NCI-H774 (cell line): ENCODE measurements at regions not wholly inside any gene's neighbourhood (a gene's known extent, or its start where the extent isn't known, plus 50 kb on each side); places are given as distances from the start of the nearest gene placed in this dataset.
"Not testable (repeated sequence)": the region's sequence is repeated elsewhere in the genome, so short reads cannot be mapped to it uniquely, and the experiment has no call there.

Experiments used
- DNase-seq: peaks from one replicate; lab custom pipeline; 2025; lab: John Stamatoyannopoulos, UW

DNA sequence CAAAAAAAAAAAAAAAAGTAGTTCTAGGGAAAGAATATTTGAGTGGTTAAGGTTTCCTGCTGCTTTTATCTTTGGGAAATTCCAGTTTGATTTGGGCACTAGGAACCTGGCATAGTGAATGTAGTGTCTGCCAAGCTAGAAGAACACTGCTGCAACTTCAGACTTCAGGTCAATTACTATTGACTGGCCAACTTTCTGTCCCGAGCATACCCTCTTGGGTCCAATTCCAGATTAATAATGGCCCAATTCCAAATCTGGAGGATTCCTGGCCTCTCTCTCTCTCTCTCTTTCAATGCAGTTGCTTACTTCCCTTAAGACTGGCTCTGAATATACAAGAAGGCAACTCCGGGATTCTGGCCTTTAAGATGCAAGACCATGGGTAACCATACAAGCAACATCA is 74.9 kb downstream of the ANKEF1 start:
- DNase-seq, result no peak

DNA sequence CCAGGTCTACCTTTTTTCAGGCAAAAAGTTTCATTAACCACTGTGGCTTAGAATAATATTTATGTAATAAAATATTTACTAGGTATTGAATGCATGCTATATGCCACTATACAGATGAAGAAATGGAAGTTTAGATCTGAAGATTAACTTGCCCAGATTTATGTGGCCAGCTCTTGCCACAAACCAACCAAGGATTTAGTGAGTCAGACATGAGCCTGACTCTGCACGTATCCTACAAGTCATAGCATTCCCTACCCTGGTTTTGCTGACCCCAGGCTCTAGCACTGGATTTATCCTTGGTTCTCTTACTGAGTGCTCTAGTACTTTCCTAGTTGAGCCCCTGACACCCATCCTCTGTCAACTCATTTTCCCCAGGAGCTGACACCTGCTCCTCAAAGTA is 75.4 kb downstream of the ANKEF1 start:
- no peak for DNase-seq

DNA sequence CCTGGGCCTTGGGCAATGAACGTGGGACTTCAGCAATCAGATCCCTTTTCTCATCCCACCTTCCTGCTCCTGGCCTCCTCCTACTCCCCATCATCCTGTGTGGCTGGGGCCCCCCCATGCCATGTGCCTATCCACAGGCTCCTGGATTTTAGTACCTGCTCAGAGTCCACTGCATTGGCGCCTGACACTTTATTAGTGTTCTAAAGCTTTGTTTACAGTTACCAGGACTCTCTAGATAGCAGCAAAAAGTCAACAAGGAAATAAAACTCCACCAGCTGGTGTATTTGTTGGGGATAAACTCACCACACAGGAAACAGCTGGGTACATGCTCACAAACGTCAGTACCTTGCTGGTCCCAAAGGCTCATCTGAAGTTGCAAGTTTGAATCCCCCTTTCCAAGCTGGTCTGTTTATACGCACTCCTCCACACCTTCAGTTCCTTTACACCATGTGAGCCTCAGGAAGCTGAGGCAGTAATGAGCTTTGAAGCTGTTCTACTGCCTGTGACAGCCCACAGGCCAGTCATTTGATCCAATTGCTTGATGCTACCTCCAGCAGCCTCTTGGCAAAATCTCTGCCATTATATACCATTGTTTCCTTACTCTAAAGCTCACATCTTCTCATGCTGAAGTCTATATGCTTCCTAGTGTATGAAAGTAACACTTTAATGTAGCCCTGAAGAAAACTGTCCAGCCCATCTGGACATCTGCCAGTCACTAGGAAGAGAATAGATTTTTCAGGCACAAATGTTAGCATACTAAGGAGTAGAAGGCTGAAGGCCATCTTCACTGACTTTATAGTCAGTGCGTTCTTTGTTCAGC is 76.6 kb downstream of the ANKEF1 start:
- DNase-seq, result peak; percentile 67

DNA sequence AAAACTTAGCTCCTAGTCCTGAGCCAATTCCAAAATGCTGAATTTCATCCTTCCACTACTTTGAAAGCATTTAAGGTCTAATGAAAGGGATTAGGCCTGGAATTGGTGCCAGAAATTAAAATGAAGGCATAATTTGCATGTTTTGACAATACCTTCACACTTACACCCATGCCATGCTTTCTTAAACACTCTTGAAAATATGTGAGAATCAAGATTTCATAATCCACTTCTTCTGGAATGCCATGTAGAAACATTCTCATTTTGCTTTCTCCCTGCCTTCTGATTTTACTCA is 77.1 kb downstream of the ANKEF1 start:
- no peak for DNase-seq

DNA sequence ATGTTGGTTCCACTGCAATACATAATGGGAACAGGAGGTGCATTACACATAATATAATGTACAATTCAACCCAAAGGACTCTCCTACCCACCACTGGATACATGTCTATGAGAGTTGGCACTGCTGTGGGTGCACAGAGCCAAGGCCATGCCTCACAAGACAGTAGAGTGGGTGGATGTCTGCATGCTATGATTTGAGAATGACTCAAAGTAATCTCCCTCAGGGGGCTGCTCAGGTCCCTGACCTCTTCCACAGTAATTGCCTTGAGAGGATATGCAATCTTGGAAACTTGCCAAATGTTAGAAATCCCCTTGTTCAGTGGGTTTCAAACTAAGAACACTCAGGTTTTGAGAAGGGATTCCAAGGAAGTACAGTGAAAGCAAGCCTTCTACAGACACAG is 79.0 kb downstream of the ANKEF1 start:
- DNase-seq, result no peak

DNA sequence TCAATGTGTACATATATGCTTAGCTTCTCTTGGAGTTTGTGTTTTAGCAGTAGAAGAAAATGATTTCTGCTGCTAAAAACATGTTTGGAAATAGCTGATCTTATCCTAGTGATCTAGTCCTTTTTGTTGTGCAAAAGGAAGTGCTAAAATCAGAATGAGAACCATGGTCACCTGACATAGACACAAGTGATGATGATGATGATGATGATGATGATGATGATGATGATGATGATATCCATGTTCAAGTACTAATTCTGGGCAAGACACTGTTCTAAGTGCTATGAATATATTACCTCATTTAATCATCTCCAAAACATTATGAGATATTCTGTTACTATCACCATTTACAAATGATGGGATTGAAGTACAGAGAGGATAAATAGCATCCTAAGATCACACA is 79.8 kb downstream of the ANKEF1 start:
- DNase-seq, result no peak

DNA sequence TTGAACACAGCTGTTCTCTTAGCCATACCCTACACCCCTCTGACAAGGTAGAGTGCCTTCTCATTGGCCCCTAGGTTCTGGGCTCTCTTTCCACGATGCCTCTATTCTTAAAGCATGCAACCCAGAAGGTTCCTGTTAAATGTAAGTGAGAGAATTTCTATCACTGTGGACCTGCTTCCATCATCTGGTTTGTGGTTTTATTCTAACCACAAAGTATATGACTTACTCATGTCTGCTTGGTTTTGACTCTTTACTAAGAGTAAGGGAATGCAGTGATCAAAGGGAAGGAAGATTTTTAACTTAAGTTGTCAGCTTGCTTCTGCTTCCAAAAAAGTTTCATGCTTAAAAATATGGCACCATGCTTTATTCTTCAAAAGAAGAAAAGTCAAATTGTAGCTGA is 80.2 kb downstream of the ANKEF1 start:
- DNase-seq, result no peak

DNA sequence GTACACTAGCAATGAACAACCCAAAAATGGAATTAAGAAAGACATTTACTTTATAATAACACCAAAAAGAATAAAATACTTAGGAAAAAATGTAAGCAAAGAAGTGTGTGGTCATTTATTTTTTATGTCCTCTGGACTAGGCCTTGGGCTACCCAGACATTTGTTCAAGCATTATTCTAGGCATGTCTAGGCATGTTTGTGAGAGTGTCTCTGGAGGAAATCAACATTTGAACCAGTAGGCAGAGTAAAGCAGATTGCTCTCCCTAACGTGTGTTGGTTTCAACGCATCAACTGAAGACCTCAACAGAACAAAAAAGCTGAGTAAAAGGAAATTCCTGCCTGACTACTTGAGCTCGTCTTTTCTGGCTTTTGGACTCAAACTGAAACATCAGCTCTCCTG is 84.5 kb downstream of the ANKEF1 start:
- DNase-seq, result no peak

DNA sequence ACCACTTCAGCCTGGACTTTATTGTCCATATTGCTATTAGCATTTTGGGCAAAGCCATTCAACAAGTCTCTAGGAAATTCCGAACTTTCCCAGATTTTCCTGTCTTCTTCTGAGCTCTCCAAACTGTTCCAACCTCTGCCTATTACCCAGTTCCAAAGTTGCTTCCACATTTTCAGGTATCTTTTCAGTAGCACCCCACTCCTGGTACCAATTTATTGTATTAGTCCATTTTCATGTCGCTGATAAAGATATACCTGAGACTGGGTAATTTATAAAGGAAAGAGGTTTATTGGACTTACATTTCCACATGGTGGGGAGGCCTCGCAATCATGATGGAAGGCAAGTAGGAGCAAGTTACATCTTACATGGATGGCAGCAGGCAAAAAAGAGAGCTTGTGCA is 90.1 kb downstream of the ANKEF1 start:
- not testable (repeated sequence) for DNase-seq

DNA sequence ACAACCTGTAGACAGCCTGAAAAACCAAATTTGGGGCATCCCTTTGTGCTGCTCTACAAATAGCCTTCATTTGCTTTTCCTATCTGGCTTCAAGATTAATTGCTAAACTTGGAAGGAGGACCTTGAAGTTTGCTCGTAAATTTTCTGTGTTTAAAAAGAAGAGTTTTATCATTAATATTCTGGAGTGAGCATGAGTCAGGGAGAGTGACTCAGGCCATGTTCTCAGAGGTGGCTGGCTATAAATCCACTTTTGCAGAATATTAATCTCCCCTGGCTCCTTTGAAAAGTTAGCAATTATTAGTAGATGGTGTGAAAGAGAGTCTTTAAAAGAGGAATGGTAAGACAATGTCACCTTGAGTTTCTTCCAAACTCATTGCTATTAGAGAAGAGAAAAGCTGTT is 91.0 kb downstream of the ANKEF1 start:
- no peak for DNase-seq

DNA sequence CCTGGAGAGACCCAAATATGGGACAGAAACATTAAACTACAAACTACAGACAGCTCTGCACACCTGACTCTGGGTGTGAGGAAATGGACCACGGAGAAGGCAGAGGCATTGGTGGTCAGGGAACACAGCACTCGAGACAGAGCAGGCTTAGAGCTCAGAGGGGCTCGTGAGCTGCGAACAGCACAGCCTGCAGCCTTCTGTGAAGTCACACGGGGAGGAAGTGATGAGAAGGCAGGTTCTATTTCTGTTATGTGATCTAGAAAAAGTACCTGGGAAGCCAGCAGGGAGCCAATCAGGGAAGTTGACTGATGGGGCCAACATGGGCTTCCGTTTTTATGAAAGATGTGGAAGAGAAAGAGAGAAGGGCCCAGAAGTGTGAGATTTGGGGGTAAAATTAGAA is 88.9 kb upstream of the SNAP25 start:
- DNase-seq, result no peak

DNA sequence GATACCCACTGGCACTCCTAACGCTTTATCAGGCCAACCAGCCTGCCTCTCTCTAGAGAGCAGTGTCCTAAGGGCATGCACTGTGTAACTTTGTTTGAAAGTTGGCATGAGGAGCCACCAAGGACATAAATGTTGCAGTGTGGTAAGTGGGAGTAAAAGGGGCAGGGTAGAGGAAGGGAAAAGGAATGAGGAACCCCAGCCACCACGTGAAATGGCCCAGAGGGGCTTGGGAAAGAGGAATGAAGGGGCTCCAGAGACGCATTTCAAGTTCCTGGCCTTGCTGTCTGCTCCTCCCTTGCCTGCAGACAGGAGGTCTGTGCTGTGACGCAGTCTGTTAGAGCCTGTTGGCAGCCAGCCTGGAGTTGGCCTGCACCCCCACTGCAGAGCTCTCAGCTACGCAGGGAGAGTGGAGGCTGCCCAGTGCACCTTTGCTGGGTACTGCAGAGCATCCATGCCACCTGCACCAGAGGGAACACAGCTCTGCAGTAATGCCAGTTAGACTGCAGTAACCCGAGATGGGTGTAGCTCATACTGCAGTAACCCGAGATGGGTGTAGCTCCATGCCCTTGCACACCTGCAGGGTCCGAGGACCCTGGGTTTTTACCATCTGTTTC is 86.8 kb upstream of the SNAP25 start:
- peak; percentile 34 for DNase-seq

DNA sequence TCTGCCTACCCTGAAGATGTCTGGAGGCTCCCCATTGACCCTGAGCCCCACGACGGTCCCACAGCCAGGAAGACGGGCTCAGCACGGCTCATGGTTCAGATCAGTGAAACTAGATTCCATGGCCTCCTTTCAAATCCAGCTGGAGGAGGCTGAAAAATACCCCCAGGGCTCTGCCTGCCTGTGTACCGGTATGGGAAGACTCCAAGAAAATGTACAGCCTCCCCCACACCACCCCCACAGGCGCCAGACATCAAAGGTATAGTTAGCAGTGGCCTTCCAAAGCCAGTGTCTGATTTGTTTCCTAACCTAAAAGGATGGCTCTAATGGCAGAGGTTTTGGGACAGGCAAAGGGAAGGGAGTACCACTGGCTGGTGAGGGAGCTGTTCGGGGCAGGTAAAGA is 86.2 kb upstream of the SNAP25 start:
- no peak for DNase-seq

DNA sequence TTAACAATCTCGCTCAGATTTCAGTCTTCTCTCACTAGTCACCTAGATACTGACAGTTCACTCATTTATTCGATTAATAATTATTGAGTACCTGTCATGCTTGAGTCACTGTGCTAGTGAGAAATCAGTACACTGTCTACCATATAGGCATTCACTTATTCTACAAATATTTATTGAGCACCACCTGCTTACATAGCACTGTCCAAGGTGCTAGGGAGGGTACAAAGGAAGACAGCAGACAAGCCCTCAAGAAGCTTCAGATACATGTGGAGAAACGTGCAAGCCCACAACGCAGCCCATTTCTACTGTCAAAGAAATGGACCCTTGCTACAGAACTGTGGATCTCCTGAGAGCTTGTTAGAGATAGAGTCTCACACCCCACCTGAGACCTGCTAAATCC is 85.1 kb upstream of the SNAP25 start:
- DNase-seq, result no peak

DNA sequence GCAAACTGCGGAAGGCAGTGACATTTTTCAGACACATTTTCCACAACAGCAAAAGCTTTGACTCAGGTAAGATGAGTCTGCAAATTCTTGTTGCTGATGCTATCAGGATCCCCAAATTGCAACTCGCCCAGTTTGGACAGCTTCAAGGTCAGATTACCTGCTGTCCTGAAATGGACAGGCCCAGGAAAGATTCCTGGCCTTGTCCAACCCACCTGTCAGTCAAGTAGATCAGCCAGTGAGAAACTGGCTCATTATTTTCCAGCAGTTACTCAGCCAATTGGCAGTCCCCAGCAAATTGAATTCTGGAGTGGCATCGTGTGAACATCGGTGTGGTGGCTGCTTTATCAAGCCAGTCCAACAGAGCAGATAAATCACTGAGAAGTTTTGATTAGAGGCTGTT is 84.5 kb upstream of the SNAP25 start:
- DNase-seq, result no peak

DNA sequence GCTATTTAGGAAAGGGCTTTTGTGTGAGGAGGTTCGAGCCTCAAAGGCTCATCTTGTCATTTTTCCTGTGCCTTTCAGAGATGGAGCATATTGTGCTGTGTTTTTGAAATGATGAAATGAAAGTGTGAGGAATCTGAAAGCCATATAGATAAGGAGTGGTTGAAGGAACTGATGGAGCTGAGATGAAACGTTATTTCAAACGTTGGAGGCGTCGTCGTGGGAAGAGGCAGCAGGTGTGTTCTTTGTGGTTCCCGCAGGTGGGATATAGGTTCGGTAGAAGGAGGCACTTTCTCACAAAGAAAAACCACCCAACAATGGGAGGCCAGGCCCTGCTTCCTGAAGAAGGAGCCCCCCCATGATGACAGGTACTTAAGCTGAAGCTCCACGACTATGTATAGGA is 83.2 kb upstream of the SNAP25 start:
- DNase-seq, result no peak

DNA sequence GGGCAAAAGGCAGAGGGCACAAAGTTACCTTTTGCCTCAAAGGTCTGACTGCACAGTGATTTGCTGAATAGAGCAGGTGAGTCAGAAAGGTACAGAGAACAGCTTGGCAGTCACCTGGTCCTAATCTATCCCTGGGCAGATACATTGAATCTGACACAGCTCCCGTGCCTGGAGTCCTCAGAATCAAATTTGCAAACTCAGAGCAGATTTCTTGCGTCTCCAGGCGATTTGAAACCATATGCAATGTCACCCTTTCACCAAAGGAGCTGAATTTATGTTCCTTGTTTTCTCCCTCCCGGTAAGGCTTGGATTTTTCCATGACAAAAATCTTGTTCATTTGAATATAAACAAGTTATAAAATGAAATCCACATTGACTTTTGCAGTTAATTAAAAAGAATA is 81.6 kb upstream of the SNAP25 start:
- DNase-seq, result no peak

DNA sequence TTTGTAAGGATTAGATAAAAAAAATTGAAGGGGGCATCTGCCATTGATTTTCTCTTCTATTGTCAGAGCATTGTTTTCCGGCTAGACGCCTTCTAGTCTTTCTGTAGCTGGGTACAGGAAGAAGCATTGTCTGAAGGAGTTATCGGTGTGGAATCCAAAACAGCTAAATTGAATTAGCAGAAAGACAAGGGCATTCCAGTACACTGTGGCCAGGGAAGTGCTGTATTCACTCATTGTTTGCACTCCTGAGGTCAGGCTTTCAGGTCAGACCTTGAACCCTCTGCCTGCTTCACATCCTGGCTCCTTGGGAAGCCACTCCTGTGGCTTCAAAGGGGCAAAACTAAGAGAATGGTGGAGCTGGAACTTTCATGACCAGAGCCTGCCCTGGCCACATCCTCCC is 81.1 kb upstream of the SNAP25 start:
- DNase-seq, result no peak

DNA sequence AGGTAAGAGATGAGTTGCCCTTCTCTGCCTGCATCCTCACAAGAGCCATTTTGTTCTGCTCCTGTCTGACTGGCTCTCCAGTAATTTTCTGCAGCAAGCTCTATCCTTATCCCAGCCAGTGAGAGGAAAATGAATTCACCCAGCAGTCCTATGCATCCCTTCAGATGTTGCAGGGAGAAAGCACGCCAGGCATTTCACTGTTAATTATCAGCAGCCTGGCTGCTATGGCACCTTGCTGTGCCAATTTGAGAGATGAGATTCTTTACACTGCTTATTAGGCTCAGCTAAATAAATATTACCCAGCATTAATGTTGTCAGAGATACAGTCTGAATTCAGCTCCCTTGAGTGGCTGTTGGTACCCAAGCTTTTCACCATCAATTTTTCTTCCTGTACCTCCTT is 61.1 kb upstream of the SNAP25 start:
- no peak for DNase-seq

DNA sequence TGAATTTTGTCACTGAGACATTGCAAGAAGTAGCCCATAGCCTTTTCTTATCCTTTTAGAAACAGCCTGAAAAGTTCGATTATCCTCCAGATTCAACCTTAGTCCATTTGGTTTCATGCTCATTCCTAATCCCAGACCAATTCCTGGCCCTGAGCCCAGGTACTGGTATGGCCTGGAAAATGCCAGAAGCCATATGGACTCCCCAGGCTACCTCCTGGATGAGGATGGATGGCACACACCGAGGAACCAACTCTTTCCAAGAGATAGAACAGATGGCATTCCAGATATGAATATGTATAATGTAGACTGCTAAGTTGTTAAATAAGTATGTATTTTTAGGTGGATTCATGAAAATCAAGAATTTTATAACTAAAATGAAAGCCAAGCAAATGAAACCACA is 51.6 kb upstream of the SNAP25 start:
- DNase-seq, result no peak

DNA sequence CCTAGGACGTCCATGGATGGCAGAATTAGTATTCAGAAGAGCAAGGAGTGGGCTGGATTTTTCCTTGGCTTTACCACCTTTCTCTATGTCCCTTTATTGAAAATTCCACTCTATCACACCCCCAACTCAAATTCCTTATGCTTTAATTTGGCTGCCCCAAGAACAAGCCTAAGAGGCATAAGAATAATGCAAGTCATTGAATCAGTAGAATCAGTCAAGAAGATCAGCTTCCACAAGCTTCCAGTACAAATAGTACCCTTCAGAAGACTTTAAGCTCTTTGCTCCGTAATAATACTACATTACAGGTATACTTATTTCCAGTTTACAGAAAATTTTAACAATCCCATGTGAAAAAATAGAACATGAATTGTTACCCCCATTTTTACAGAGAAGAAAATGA is 51.0 kb upstream of the SNAP25 start:
- no peak for DNase-seq
